ENCODE measurements at regions not wholly inside any gene's neighbourhood (a gene's known extent, or its start where the extent isn't known, plus 50 kb on each side); places are given as distances from the start of the nearest gene placed in this dataset.
"Not testable (repeated sequence)": the region's sequence is repeated elsewhere in the genome, so short reads cannot be mapped to it uniquely, and the experiment has no call there.

GRCh38 chr14:45810152-45810872 lies 557.3 kb upstream of the MIS18BP1 start:
- TF ChIP-seq CTCF (IDR thresholded peaks at IDR 0.05; ENCODE audit: borderline replicate concordance, insufficient read depth, low read depth, low read length), result no peak

GRCh38 chr14:45807178-45807899 lies 554.3 kb upstream of the MIS18BP1 start:
- H3K4me3 ChIP-seq (ENCODE audit: low read depth, low read length), result no peak overlapping the region
- no peak for TF ChIP-seq CTCF (IDR thresholded peaks at IDR 0.05; ENCODE audit: borderline replicate concordance, insufficient read depth, low read depth, low read length)

More at GRCh38 chr14:45810152-45810872, 557.3 kb upstream of the MIS18BP1 start:
- no peak overlapping the region for H3K4me3 ChIP-seq (ENCODE audit: low read depth, low read length)

GRCh38 chr14:45799511-45799910 lies 546.5 kb upstream of the MIS18BP1 start:
- no peak for TF ChIP-seq CTCF (IDR thresholded peaks at IDR 0.05; ENCODE audit: borderline replicate concordance, insufficient read depth, low read depth, low read length)

GRCh38 chr14:45798659-45799058 lies 545.7 kb upstream of the MIS18BP1 start:
- no peak for TF ChIP-seq CTCF (IDR thresholded peaks at IDR 0.05; ENCODE audit: borderline replicate concordance, insufficient read depth, low read depth, low read length)
- no peak overlapping the region for H3K4me3 ChIP-seq (ENCODE audit: low read depth, low read length)

More at GRCh38 chr14:45799511-45799910, 546.5 kb upstream of the MIS18BP1 start:
- no peak overlapping the region for H3K4me3 ChIP-seq (ENCODE audit: low read depth, low read length)

GRCh38 chr14:45796006-45796405 lies 543.0 kb upstream of the MIS18BP1 start:
- not testable (repeated sequence) for H3K4me3 ChIP-seq (ENCODE audit: low read depth, low read length)

- no peak for TF ChIP-seq CTCF (IDR thresholded peaks at IDR 0.05; ENCODE audit: borderline replicate concordance, insufficient read depth, low read depth, low read length)
Measured at GRCh38 chr14:45793081-45793480, 540.1 kb upstream of the MIS18BP1 start.

GRCh38 chr14:45790293-45790692 lies 537.3 kb upstream of the MIS18BP1 start:
- H3K4me3 ChIP-seq (ENCODE audit: low read depth, low read length), result no peak overlapping the region
- no peak for TF ChIP-seq CTCF (IDR thresholded peaks at IDR 0.05; ENCODE audit: borderline replicate concordance, insufficient read depth, low read depth, low read length)

More at GRCh38 chr14:45793081-45793480, 540.1 kb upstream of the MIS18BP1 start:
- H3K4me3 ChIP-seq (ENCODE audit: low read depth, low read length), result no peak overlapping the region

All from GM12875 (cell line).